SHP77 treated with DMSO at 0.1 percent for 48 hours (cell line): ENCODE measurements at regions not wholly inside any gene's neighbourhood (a gene's known extent, or its start where the extent isn't known, plus 50 kb on each side); places are given as distances from the start of the nearest gene placed in this dataset.

Experiments
- DNase-seq: peaks from one replicate; lab custom pipeline; 2025; lab: John Stamatoyannopoulos, UW

DNA sequence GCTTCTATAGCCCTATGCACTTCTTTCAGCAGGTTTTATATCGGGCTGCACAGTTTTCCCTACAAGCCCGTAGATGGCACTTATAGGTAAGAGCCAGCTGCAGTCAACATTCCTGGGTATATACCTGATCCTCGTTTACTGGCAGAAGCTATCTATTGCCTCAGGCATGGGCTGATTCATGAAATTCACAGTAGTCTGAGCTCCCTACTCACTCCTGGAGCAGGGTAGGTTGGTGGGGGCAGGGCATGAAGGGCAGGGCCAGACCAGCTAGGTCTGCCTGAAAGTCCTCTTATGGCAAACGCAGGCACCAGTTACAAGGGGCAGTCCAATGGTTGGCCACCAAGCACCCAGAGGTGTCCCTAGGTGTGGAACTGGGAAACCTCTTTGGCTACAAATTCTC is 345.8 kb downstream of the RPS29 start:
- no peak for DNase-seq

DNA sequence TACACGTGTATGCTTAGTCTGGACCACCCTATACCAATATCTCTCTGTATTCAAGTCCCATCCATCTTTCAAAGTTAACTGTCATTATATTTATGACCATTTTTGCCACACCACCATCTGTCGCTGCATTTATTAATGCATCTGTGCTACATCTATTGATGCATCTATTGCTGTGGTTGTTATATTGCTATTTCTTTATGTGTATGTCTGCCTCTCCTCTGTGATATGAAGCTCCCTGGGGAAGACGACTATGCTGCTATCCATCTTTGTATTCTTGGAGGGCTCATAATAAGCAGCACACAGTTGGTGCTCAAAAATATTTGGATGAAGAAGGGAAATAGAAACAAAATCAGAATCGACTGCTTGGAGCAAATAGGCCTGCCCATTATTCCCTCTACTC is 357.6 kb downstream of the RPS29 start:
- no peak for DNase-seq

GRCh38 chr14:49221316-49221715 is 364.9 kb downstream of the RPS29 start:
- no peak for DNase-seq

DNA sequence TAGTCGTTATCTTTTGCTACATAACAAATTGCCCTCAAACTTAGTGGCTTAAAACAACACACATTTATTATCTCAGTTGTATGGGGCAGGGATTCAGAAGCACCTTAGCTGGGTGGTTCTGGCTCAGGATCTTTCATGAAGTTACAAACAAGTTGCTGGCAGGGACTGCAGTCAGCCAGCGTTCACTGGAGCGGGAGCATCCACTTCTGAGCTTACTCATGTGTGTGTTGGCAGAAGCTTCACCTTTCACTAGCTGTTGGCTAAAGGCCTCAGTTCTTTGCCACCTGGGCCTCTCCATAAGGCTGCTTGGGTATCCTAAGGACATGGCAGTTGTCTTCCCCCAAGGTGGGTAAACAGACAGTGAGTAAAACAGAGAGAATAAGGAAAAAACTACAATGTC is 365.7 kb downstream of the RPS29 start:
- no peak for DNase-seq

DNA sequence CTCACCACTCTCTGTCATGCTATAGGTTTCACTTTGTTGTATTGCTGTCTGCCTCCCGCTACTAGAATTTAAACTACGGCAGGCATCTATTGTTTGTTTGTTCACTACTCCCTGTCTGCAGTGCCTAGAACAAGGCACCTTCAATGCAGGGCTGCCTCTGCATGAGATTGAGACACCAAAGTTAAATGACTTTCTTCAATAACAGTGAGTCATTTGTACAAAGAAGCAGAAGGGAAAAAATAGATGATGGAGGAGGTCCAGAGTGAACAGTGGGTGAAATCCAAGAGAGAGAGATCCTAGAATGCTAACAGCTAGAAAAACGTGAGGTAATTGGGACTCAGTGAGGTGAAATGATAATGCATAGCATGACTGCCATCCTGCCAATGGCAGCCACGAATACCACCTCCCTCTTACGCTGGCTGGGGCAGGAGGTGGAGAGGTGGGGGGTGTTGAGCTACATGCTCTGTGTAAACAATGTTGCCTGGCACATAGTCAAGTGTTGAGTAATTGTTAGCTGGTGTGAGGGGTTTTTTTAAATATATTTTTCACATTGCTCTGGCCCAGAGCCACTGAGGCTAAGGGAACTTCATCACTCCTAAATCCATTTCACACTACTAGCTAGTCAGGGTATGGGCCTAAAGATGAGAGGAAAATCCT is 367.6 kb downstream of the RPS29 start:
- DNase-seq = peak; percentile 18

- DNase-seq = no peak
Observed at GRCh38 chr14:49212721-49213120, 373.5 kb downstream of the RPS29 start.

- no peak for DNase-seq
Observed at GRCh38 chr14:49209416-49209815, 376.8 kb downstream of the RPS29 start.

GRCh38 chr14:49206828-49207227 is 379.4 kb downstream of the RPS29 start:
- DNase-seq = no peak

DNA sequence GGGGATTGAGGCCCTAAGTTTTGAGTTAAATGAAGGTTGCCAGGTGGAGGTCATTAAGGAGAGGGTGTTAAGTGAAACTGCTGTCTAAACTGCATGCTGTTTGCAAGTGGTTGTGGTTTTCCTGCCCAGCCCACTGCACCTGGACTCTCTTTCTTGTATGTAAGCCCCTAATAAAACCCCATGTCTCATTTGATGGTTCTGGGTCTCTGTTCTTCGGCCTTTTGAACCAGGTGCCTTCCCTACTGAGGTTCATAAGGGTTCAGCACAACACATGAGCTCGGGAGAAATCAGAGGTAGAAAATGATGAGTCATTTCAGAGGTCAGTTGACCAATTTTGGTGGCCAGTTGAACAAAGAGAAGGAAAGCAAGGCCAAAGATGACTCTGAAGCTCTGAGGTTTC is 382.5 kb downstream of the RPS29 start:
- DNase-seq = no peak

GRCh38 chr14:49199159-49199558 is 387.0 kb downstream of the RPS29 start:
- DNase-seq = no peak

GRCh38 chr14:49196327-49196726 is 389.9 kb downstream of the RPS29 start:
- no peak for DNase-seq

DNA sequence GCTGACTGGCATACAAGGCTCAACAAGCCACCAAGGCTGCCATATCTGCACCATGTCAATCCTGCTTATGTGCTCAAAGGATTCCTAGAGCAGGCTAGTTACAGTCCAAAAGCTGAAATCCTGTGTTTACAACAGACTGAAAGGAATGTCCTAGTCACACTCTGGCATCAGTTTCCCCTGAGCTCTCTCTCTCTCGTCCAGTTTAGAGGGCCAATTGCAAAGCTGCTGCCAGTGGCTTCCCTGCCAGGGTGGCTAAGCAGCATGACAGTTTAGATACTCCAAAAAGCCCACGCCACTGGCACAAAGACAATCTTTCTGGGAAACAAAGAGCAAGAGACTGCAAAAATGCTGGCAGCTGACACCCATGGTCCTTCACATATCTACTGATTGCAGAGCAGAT is 392.1 kb downstream of the RPS29 start:
- no peak for DNase-seq

- no peak for DNase-seq
Observed at GRCh38 chr14:49193332-49194065, 392.7 kb downstream of the RPS29 start.

DNA sequence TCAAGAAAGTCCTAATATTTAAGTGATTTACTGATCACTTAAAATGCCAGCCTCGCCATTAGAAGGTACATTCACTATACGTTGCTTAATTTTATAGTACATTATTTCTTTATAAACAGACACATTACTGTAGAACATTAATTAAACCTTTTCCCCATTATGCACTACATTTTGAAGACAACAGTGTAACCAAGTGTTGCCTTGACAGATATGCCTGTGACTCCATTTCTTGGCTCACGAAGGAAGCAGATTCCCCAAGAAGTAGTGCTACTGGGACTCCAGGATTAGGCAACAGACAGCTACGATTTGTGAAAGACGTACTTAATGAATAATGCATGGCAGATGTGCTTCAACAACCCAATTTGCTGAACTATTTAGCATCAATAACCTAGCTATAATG is 394.8 kb downstream of the RPS29 start:
- no peak for DNase-seq

- DNase-seq = no peak
Observed at GRCh38 chr14:49189375-49189774, 396.8 kb downstream of the RPS29 start.

GRCh38 chr14:49187799-49188198 is 398.4 kb downstream of the RPS29 start:
- no peak for DNase-seq

GRCh38 chr14:49173765-49174373 is 412.3 kb downstream of the RPS29 start:
- DNase-seq = peak; percentile 49

DNA sequence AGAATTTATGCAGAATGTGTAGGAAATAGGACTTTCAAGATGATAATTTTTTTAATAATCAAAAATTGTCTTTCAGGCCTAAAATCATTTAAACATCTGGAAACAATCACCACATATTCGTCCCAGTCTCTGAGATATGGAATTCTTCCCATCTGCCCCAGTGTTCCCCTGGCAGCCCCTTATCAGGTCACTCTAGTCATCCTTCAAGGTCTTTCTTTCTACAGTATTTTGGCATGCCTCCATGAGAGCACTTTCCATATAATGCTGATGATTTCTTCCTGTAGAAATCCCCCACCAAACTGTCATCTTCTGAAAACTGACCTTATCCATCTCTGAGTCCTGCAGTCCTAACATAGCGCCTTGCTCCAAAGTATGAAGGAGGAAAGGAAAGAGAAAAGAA is 422.1 kb downstream of the RPS29 start:
- no peak for DNase-seq

- DNase-seq = no peak
Observed at GRCh38 chr14:49160983-49161382, 425.2 kb downstream of the RPS29 start.

DNA sequence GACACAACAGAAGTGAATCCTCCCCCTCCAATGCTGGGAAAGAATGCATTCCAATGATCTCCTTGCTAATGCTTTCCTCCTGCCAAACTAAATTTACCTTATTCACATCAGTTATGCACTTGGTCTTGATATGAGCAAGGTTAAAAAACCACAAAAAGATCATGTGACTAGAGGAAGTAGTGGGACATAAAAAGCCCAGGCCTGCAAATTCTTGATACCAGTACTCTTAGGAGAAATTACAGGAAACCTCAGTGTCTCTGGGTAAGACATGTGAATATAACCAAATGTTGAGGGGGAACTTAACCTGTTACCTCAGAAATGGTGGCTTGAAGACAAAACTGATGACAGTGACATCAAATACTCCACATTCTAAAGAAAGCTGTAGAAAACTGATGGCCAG is 427.1 kb downstream of the RPS29 start:
- no peak for DNase-seq

- DNase-seq = no peak
Observed at GRCh38 chr14:49139593-49139992, 446.6 kb downstream of the RPS29 start.

DNA sequence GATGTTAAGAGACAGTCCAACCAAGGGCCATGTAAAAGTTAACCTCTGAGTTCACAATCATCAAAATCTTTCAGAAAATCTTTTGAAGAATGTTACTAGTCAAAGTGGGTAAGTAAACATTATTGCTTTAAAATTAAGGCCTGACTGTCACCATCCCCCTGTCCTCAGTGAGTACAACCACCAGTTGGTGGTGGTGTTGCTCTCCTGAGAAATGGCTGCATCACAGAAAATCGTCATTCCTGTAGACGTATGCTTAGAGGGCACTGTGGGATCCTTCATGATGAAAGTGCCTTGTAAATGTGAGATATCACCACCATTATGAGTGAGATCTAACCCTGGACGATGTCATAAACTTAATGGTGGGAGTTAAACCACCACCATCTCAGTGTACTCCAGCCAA is 451.2 kb downstream of the RPS29 start:
- DNase-seq = no peak

GRCh38 chr14:49121246-49121645 is 464.9 kb downstream of the RPS29 start:
- no peak for DNase-seq
